ENCODE measurements at regions not wholly inside any gene's neighbourhood (a gene's known extent, or its start where the extent isn't known, plus 50 kb on each side); places are given as distances from the start of the nearest gene placed in this dataset.
A peak's percentile ranks its signal among the peaks of the same experiment; 100 is the strongest.

DNA sequence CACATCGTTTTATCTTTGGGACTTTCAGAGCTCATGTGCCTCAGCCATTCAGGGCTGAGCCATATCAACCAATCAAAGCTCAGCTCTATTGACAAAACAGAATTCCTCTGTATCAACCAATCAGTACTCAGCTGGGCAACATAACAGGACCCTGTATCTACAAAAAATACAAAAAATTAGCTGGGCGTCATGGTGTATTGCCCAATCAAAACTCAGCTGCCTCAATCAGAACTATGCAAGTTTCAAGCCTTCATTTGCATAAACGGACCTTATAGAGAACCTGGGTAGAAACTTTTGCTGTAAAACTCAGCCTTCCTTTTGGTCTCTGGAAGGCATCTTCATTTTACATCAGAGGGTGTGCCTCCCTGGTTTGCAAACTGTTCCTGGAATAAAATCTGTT lies 77.1 kb downstream of the ZNF467 start:
- TF ChIP-seq TEAD4 (IDR thresholded peaks at IDR 0.05; ENCODE audit: low read depth, low read length), result no peak
- TF ChIP-seq CEBPB (IDR thresholded peaks at IDR 0.05; ENCODE audit: low read depth, low read length), result 0 out of 2 replicates have a peak, but pooled peaks have one; percentile 18
- TF ChIP-seq CTCF (IDR thresholded peaks at IDR 0.05; ENCODE audit: control extremely low read depth in 1 of 3, insufficient read depth in 1 of 3, low read depth in 1 of 3, low read length in 3 of 3), result no peak
- TF ChIP-seq KDM1A (IDR thresholded peaks at IDR 0.05; ENCODE audit: borderline replicate concordance, low read length), result no peak
- TF ChIP-seq BACH1 (IDR thresholded peaks at IDR 0.05; ENCODE audit: low read length), result no peak
- TF ChIP-seq SRF (IDR thresholded peaks at IDR 0.05; ENCODE audit: low read depth, low read length), result no peak
- no peak for TF ChIP-seq POU5F1 (IDR thresholded peaks at IDR 0.05; ENCODE audit: low read depth, low read length)
- no peak for TF ChIP-seq POLR2A (IDR thresholded peaks at IDR 0.05; ENCODE audit: control extremely low read depth in 1 of 2, low read depth in 2 of 2, low read length in 2 of 2)
- TF ChIP-seq CHD2 (IDR thresholded peaks at IDR 0.05; ENCODE audit: low read length), result no peak
- TF ChIP-seq JUN (IDR thresholded peaks at IDR 0.05; ENCODE audit: low read depth, low read length), result no peak

All from H1 (cell line).